ENCODE measurements at regions not wholly inside any gene's neighbourhood (a gene's known extent, or its start where the extent isn't known, plus 50 kb on each side); places are given as distances from the start of the nearest gene placed in this dataset.

- no peak for TF ChIP-seq CTCF (IDR thresholded peaks at IDR 0.05; ENCODE audit: borderline replicate concordance, control extremely low read depth, extremely low read depth, insufficient read depth, missing control alignments)
- DNase-seq (ENCODE audit: low spot score), result no peak
- in situ Hi-C loops (cut with MboI; ENCODE audit: low sequenced_read_pairs, unreplicated experiment), result loop anchor here (25.0 kb wide), 3 partner anchors 262 to 887 kb away; no protein-coding TSS in a partner anchor
Observed at GRCh38 chr7:113424185-113424817, 305.9 kb upstream of the SMIM30 start.

- peak; percentile 85 for TF ChIP-seq CTCF (IDR thresholded peaks at IDR 0.05; ENCODE audit: borderline replicate concordance, control extremely low read depth, extremely low read depth, insufficient read depth, missing control alignments)
- in situ Hi-C loops (cut with MboI; ENCODE audit: low sequenced_read_pairs, unreplicated experiment), result loop anchor here (25.0 kb wide), 3 partner anchors 260 to 885 kb away; no protein-coding TSS in a partner anchor
- DNase-seq (ENCODE audit: low spot score), result peak; percentile 38
Observed at GRCh38 chr7:113421696-113422330, 303.5 kb upstream of the SMIM30 start.

GRCh38 chr7:113414401-113415035 lies 296.2 kb upstream of the SMIM30 start:
- in situ Hi-C loops (cut with MboI; ENCODE audit: low sequenced_read_pairs, unreplicated experiment), result loop anchor here (25.0 kb wide), 3 partner anchors 252 to 877 kb away; no protein-coding TSS in a partner anchor
- TF ChIP-seq CTCF (IDR thresholded peaks at IDR 0.05; ENCODE audit: borderline replicate concordance, control extremely low read depth, extremely low read depth, insufficient read depth, missing control alignments), result no peak
- DNase-seq (ENCODE audit: low spot score), result no peak

GRCh38 chr7:113412410-113412809 lies 294.1 kb upstream of the SMIM30 start:
- no peak for DNase-seq (ENCODE audit: low spot score)
- in situ Hi-C loops (cut with MboI; ENCODE audit: low sequenced_read_pairs, unreplicated experiment), result loop anchor here (25.0 kb wide), 3 partner anchors 250 to 875 kb away; no protein-coding TSS in a partner anchor
- TF ChIP-seq CTCF (IDR thresholded peaks at IDR 0.05; ENCODE audit: borderline replicate concordance, control extremely low read depth, extremely low read depth, insufficient read depth, missing control alignments), result no peak

GRCh38 chr7:113410796-113411195 lies 292.4 kb upstream of the SMIM30 start:
- in situ Hi-C loops (cut with MboI; ENCODE audit: low sequenced_read_pairs, unreplicated experiment), result loop anchor here (25.0 kb wide), 3 partner anchors 248 to 873 kb away; no protein-coding TSS in a partner anchor
- TF ChIP-seq CTCF (IDR thresholded peaks at IDR 0.05; ENCODE audit: borderline replicate concordance, control extremely low read depth, extremely low read depth, insufficient read depth, missing control alignments), result no peak
- DNase-seq (ENCODE audit: low spot score), result no peak

- DNase-seq (ENCODE audit: low spot score), result no peak
- no peak for TF ChIP-seq CTCF (IDR thresholded peaks at IDR 0.05; ENCODE audit: borderline replicate concordance, control extremely low read depth, extremely low read depth, insufficient read depth, missing control alignments)
- in situ Hi-C loops (cut with MboI; ENCODE audit: low sequenced_read_pairs, unreplicated experiment), result loop anchor here (25.0 kb wide), 3 partner anchors 247 to 872 kb away; no protein-coding TSS in a partner anchor
Observed at GRCh38 chr7:113408999-113409398, 290.6 kb upstream of the SMIM30 start.

Measured in GM13976 (cell line).